A549 (cell line): ENCODE measurements at regions not wholly inside any gene's neighbourhood (a gene's known extent, or its start where the extent isn't known, plus 50 kb on each side); places are given as distances from the start of the nearest gene placed in this dataset.

ENCODE experiments used
- CHD2 ChIP-seq: fragments of 150-350 bp; IDR thresholded peaks from 2 replicates; pipeline ENCODE4 v1.6.1; 2014; ENCODE audit warnings: low read length; ENCODE audit not compliant: partially characterized antibody
- CTCF ChIP-seq: fragments of >200 bp; sonication (Bioruptor Twin); formaldehyde crosslinking; IDR thresholded peaks from 3 replicates; pipeline ENCODE4 v1.5.1; 2016
- EP300 ChIP-seq, 2 experiments: fragments of >200 bp; sonication (Bioruptor Twin); formaldehyde crosslinking; IDR thresholded peaks; 2 replicates in 1 of 2; 3 replicates in 1 of 2; pipeline ENCODE4 v1.6.1; 2016 to 2017
- FOSL2 ChIP-seq, 2 experiments: fragments of 450-650 bp in 1 of 2; fragments of >200 bp in 1 of 2; sonication (Bioruptor Twin) in 1 of 2; formaldehyde crosslinking; IDR thresholded peaks; 2 replicates each; pipeline versions ENCODE4 v1.5.0 to v1.6.1; 2016 to 2020; ENCODE audit warnings: mild to moderate bottlenecking in 1 of 2, moderate library complexity in 1 of 2
- GATA3 ChIP-seq: IDR thresholded peaks from 2 replicates; pipeline ENCODE4 v1.6.1; 2012; ENCODE audit warnings: borderline replicate concordance
- HOXB5 ChIP-seq: fragments of 250-450 bp; sonication (Bioruptor Pico); IDR thresholded peaks from 2 replicates; pipeline ENCODE4 v1.5.0; 2020; ENCODE audit warnings: mild to moderate bottlenecking, moderate library complexity
- MAX ChIP-seq: IDR thresholded peaks from 2 replicates; pipeline ENCODE4 v1.6.1; 2012
- MYC ChIP-seq: IDR thresholded peaks from 2 replicates; pipeline ENCODE4 v1.6.1; 2012; ENCODE audit warnings: mild to moderate bottlenecking, inconsistent platforms, low read length, improper control_type of control experiment, borderline replicate concordance
- POLR2A ChIP-seq: IDR thresholded peaks from 2 replicates; pipeline ENCODE4 v1.6.1; 2012; ENCODE audit warnings: mild to moderate bottlenecking, low read length
- RAD21 ChIP-seq, 2 experiments: fragments of >200 bp in 1 of 2; sonication (Bioruptor Twin) in 1 of 2; formaldehyde crosslinking in 1 of 2; IDR thresholded peaks in 1 of 2; conservative IDR thresholded peaks in 1 of 2; 2 replicates in 1 of 2; 3 replicates in 1 of 2; pipeline ENCODE4 v1.6.1; 2012 to 2018; ENCODE audit warnings: inconsistent platforms in 1 of 2
- RFX5 ChIP-seq: fragments of 450-650 bp; IDR thresholded peaks from 2 replicates; pipeline ENCODE4 v1.7.1; 2014; ENCODE audit warnings: antibody characterized with exemption, mild to moderate bottlenecking, moderate library complexity
- TP53 ChIP-seq: fragments of 250-450 bp; sonication (Bioruptor Pico); IDR thresholded peaks from 2 replicates; pipeline ENCODE4 v1.5.0; 2021; ENCODE audit warnings: mild to moderate bottlenecking, moderate library complexity

GRCh38 chr12:47604221-47604873 lies 101.5 kb downstream of the RPAP3 start:
- TF ChIP-seq POLR2A (no peak), CTCF (no peak), HOXB5 (CRISPR knock-in tag) (no peak), EP300 (IDR thresholded peaks at IDR 0.05) (no peak), RFX5 (no peak), MAX (no peak), TP53 (CRISPR knock-in tag) (no peak), MYC (no peak), GATA3 (no peak), FOSL2 (IDR thresholded peaks at IDR 0.05) (no peak), FOSL2 (CRISPR knock-in tag; IDR thresholded peaks at IDR 0.05) (no peak), CHD2 (no peak), RAD21 (conservative IDR thresholded peaks at IDR 0.05 in 1 of 2, IDR thresholded peaks at IDR 0.05 in 1 of 2) (no peak)
